ENCODE measurements at regions not wholly inside any gene's neighbourhood (a gene's known extent, or its start where the extent isn't known, plus 50 kb on each side); places are given as distances from the start of the nearest gene placed in this dataset.

GRCh38 chr2:6140509-6140908, 448.3 kb downstream of the SOX11 start:
- Mint-ChIP-seq H3K36me3 (ENCODE audit: insufficient read depth in 1 of 3, low read depth in 3 of 3) (peaks cover 4 to 15% (median 5%) of the 10 kb centered on the region in 3 experiments), H3K4me3 (no peak overlapping the region), H3K4me1 (no peaks in the 10 kb centered on the region), H3K27me3 (ENCODE audit: low read depth) (no peaks in the 10 kb centered on the region), H3K27ac (no peak overlapping the region), H3K9me3 (peaks cover 14 to 17% of the 10 kb centered on the region in 2 experiments)
- Histone ChIP-seq H2AFZ (ENCODE audit: low read length) (no peak overlapping the region), H2BK20ac (ENCODE audit: low read depth, low read length, poor library complexity, severe bottlenecking) (no peak overlapping the region), H3K4me2 (ENCODE audit: insufficient read depth, insufficient read length, low read length) (no peak overlapping the region), H2BK15ac (ENCODE audit: low read depth, low read length) (no peak overlapping the region), H3K4ac (ENCODE audit: low read depth, low read length) (no peak overlapping the region), H4K20me1 (ENCODE audit: control insufficient read depth, insufficient read depth, insufficient read length) (no peaks in the 10 kb centered on the region), H2BK12ac (ENCODE audit: insufficient read length, low read depth, low read length) (no peak overlapping the region), H4K8ac (replicated peaks; ENCODE audit: insufficient read length, low read depth, low read length) (no peak overlapping the region), H2BK5ac (ENCODE audit: insufficient read length, low read length) (no peak overlapping the region), H3K56ac (ENCODE audit: insufficient read length, low read depth, low read length) (no peak overlapping the region), H3K18ac (ENCODE audit: insufficient read length, low read depth, low read length) (no peak overlapping the region), H3K79me1 (ENCODE audit: insufficient read depth, low read depth, low read length, poor library complexity, severe bottlenecking) (no peaks in the 10 kb centered on the region), H3T11ph (ENCODE audit: low read length) (no peak overlapping the region), H3K23ac (ENCODE audit: insufficient read length, low read depth, low read length) (no peak overlapping the region), H3K27me3 (ENCODE audit: insufficient read depth, low read length) (no peaks in the 10 kb centered on the region), H3K79me2 (ENCODE audit: insufficient read depth, low read length) (no peaks in the 10 kb centered on the region), H3K4me1 (ENCODE audit: insufficient read depth, low read length) (no peaks in the 10 kb centered on the region), H3K23me2 (ENCODE audit: insufficient read length, low read depth, low read length, poor library complexity, severe bottlenecking) (no peaks in the 10 kb centered on the region), H3K27ac (ENCODE audit: insufficient read length, low read depth, low read length) (no peak overlapping the region), H3K9ac (ENCODE audit: extremely low read depth, insufficient read length, low read length) (no peak overlapping the region), H4K91ac (ENCODE audit: insufficient read length, low read depth, low read length) (no peak overlapping the region), H2BK120ac (ENCODE audit: low read depth, low read length, poor library complexity, severe bottlenecking) (no peak overlapping the region), H3K14ac (ENCODE audit: insufficient read depth, low read length) (no peak overlapping the region), H3K9me3 (ENCODE audit: control insufficient read depth, low read depth, low read length) (no peaks in the 10 kb centered on the region), H4K5ac (ENCODE audit: insufficient read length, low read depth, low read length) (no peak overlapping the region), H2AK5ac (ENCODE audit: insufficient read length, low read length) (no peak overlapping the region)
- WGBS (ENCODE audit: extremely low coverage, insufficient read length, low lambda C conversion rate), result no CpG with 5 or more reads among the region's 1 CpG
- TF ChIP-seq CTCF (conservative IDR thresholded peaks at IDR 0.05), result no peak
- no peak for DNase-seq

Measured in H9 (cell line).